Erythroblast (primary cell): ENCODE measurements at regions not wholly inside any gene's neighbourhood (a gene's known extent, or its start where the extent isn't known, plus 50 kb on each side); places are given as distances from the start of the nearest gene placed in this dataset.

ENCODE experiments used
- GATA1 ChIP-seq: IDR thresholded peaks from 2 replicates; pipeline ENCODE4 v1.6.1; 2011; ENCODE audit warnings: low read depth, mild to moderate bottlenecking, control low read depth, low read length, moderate library complexity
- POLR2A ChIP-seq: IDR thresholded peaks from 2 replicates; pipeline ENCODE4 v1.6.1; 2011; ENCODE audit warnings: mild to moderate bottlenecking, low read length

GRCh38 chr19:28019901-28020300, 1193.0 kb downstream of the UQCRFS1 start:
- TF ChIP-seq POLR2A: no peak
- no peak for TF ChIP-seq GATA1
